Keratinocyte (primary cell): ENCODE measurements at regions not wholly inside any gene's neighbourhood (a gene's known extent, or its start where the extent isn't known, plus 50 kb on each side); places are given as distances from the start of the nearest gene placed in this dataset.

ENCODE experiments used
- DNase-seq: peaks from one replicate; pipeline ENCODE4 v3.0.0-alpha.2; 2011; ENCODE audit warnings: low read depth, missing footprints, low spot score
- FAIRE-seq: peaks from 2 replicates; lab custom pipeline; 2011; peaks lifted over from hg19 to GRCh38; lab: Jason Lieb, UNC
- H2AFZ ChIP-seq: 2 replicates; pipeline ENCODE4 v1.6.0; 2012; ENCODE audit warnings: low read length, control low read depth, inconsistent platforms; ENCODE audit not compliant: control insufficient read depth
- H3K27ac ChIP-seq: 2 replicates; pipeline ENCODE4 v1.5.1; 2011; ENCODE audit warnings: low read length; ENCODE audit not compliant: control insufficient read depth, insufficient read depth
- H3K27me3 ChIP-seq: 3 replicates; pipeline ENCODE4 v1.6.0; 2011; ENCODE audit warnings: low read length; ENCODE audit not compliant: control insufficient read depth, insufficient read depth; ENCODE audit errors: extremely low read depth
- H3K36me3 ChIP-seq, 2 experiments: 2 replicates in 1 of 2; 3 replicates in 1 of 2; pipeline ENCODE4 v1.5.1; 2011; ENCODE audit warnings: low read length in 2 of 2, mild to moderate bottlenecking in 1 of 2; ENCODE audit not compliant: control insufficient read depth in 2 of 2, insufficient read depth in 2 of 2; ENCODE audit errors: extremely low read depth in 1 of 2
- H3K4me1 ChIP-seq: 3 replicates; pipeline ENCODE4 v1.5.1; 2011; ENCODE audit warnings: low read length; ENCODE audit not compliant: control insufficient read depth, insufficient read depth; ENCODE audit errors: extremely low read depth
- H3K4me2 ChIP-seq: 3 replicates; pipeline ENCODE4 v1.6.0; 2011; ENCODE audit warnings: low read depth, low read length; ENCODE audit not compliant: control insufficient read depth, insufficient read depth; ENCODE audit errors: extremely low read depth
- H3K4me3 ChIP-seq, 3 experiments: fragments of 200-600 bp in 1 of 3; sonication (generic) in 1 of 3; 2 replicates in 2 of 3; 3 replicates in 1 of 3; pipeline ENCODE4 v1.5.1; 2011 to 2016; ENCODE audit warnings: low read length in 3 of 3, mild to moderate bottlenecking in 3 of 3, control low read depth in 2 of 3, inconsistent platforms in 1 of 3, low read depth in 1 of 3, mixed read lengths in 1 of 3, mixed run types in 1 of 3, moderate library complexity in 1 of 3; ENCODE audit not compliant: control insufficient read depth in 2 of 3, insufficient read depth in 2 of 3; ENCODE audit errors: extremely low read depth in 1 of 3
- H3K79me2 ChIP-seq: 2 replicates; pipeline ENCODE4 v1.6.0; 2012; ENCODE audit warnings: low read length; ENCODE audit not compliant: control insufficient read depth, insufficient read depth
- H3K9ac ChIP-seq: 3 replicates; pipeline ENCODE4 v1.6.0; 2011; ENCODE audit warnings: low read length; ENCODE audit not compliant: control insufficient read depth, insufficient read depth; ENCODE audit errors: extremely low read depth
- H3K9me1 ChIP-seq: 3 replicates; pipeline ENCODE4 v1.6.0; 2011; ENCODE audit warnings: low read length; ENCODE audit not compliant: control insufficient read depth, insufficient read depth; ENCODE audit errors: extremely low read depth
- H3K9me3 ChIP-seq: 2 replicates; pipeline ENCODE4 v1.5.1; 2012; ENCODE audit warnings: low read depth, low read length; ENCODE audit not compliant: control insufficient read depth
- H4K20me1 ChIP-seq: 3 replicates; pipeline ENCODE4 v1.6.0; 2011; ENCODE audit warnings: low read length; ENCODE audit not compliant: control insufficient read depth, insufficient read depth; ENCODE audit errors: extremely low read depth
- EZH2 ChIP-seq: IDR thresholded peaks from one replicate; pipeline ENCODE4 v1.6.1; 2012; ENCODE audit warnings: inconsistent platforms, mild to moderate bottlenecking, low read length, moderate library complexity
- dilution Hi-C: fragments of 300-500 bp; cut with MboI; formaldehyde crosslinking; loops from one replicate; pipeline ENCODE4 v1.7.0; 2020; ENCODE audit warnings: low sequenced_read_pairs; ENCODE audit not compliant: extremely low pct_ligation_motif_present
- TF ChIP-seq, protein P1 (sequence below), 3 experiments: IDR thresholded peaks in 1 of 3; conservative IDR thresholded peaks in 1 of 3; optimal IDR thresholded peaks in 1 of 3; 2 replicates in 2 of 3; 3 replicates in 1 of 3; pipeline versions ENCODE3 to v1.5.1; 2011; ENCODE audit warnings: low read length in 3 of 3, mild to moderate bottlenecking in 3 of 3, moderate library complexity in 2 of 3, control low read depth in 1 of 3, inconsistent platforms in 1 of 3; ENCODE audit not compliant: insufficient read depth in 2 of 3; ENCODE audit errors: extremely low read depth in 1 of 3

DNA sequence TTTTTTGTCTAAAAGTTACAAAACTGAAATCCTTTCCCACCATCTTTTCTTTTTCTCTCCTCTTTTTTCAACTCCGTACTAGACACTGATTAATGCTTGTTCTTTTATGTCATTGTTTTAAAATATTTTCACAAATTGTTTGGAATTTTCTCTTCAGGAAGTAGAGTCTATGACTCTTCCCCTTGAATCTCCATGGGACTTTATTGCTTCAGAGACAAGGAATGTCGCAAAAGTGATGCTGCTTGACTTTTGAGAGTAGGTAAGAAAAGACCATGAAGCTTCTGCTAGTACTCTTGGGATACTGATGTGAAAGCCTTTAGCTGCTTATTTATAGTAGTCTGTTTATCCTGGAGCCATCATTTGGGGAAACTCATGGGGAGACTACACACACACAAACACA, 260.1 kb upstream of the SLC10A2 start:
- H3K9me3 ChIP-seq = no peaks in the 10 kb centered on the region

DNA sequence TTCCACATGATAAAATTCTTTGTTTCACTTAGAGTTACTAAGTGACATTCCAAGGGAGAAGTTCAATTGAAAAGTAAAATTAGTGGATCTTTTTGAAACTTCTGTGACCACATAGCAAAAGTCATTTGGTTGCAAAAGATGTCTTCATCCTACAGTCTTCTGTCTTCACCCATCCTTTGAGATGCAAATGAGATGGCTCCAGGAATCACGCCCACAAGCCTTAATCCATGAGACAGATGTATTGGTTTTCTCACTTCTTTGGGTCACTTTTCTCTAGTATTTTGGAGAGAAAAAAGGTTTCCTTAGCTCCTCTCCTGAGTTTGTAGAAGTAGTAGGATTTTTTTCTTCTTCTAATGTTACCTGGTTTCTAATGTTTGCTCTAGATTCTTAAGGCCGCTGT, 259.5 kb upstream of the SLC10A2 start:
- Histone ChIP-seq H3K9ac (no peak overlapping the region), H4K20me1 (no peaks in the 10 kb centered on the region), H3K9me3 (no peaks in the 10 kb centered on the region), H2AFZ (no peak overlapping the region), H3K4me3 (no peak overlapping the region), H3K27ac (no peak overlapping the region), H3K4me1 (no peaks in the 10 kb centered on the region), H3K4me2 (no peak overlapping the region), H3K36me3 (no peaks in the 10 kb centered on the region), H3K9me1 (no peaks in the 10 kb centered on the region), H3K27me3 (no peaks in the 10 kb centered on the region), H3K79me2 (no peaks in the 10 kb centered on the region)
- no peak for FAIRE-seq
- dilution Hi-C loops = no loop called here
- no peak for DNase-seq
- TF ChIP-seq, protein P1, sequence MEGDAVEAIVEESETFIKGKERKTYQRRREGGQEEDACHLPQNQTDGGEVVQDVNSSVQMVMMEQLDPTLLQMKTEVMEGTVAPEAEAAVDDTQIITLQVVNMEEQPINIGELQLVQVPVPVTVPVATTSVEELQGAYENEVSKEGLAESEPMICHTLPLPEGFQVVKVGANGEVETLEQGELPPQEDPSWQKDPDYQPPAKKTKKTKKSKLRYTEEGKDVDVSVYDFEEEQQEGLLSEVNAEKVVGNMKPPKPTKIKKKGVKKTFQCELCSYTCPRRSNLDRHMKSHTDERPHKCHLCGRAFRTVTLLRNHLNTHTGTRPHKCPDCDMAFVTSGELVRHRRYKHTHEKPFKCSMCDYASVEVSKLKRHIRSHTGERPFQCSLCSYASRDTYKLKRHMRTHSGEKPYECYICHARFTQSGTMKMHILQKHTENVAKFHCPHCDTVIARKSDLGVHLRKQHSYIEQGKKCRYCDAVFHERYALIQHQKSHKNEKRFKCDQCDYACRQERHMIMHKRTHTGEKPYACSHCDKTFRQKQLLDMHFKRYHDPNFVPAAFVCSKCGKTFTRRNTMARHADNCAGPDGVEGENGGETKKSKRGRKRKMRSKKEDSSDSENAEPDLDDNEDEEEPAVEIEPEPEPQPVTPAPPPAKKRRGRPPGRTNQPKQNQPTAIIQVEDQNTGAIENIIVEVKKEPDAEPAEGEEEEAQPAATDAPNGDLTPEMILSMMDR (optimal IDR thresholded peaks at IDR 0.05 in 1 of 3, IDR thresholded peaks at IDR 0.05 in 1 of 3, conservative IDR thresholded peaks at IDR 0.05 in 1 of 3; ENCODE audit: extremely low read depth in 1 of 3, insufficient read depth in 2 of 3, low read length in 3 of 3) = no peak
- no peak for TF ChIP-seq EZH2

More for the DNA sequence above, 260.1 kb upstream of the SLC10A2 start:
- dilution Hi-C loops = no loop called here
- Histone ChIP-seq H3K4me2 (no peak overlapping the region), H4K20me1 (no peaks in the 10 kb centered on the region), H3K9me1 (no peaks in the 10 kb centered on the region), H2AFZ (no peak overlapping the region), H3K27me3 (no peaks in the 10 kb centered on the region), H3K27ac (no peak overlapping the region), H3K4me1 (no peaks in the 10 kb centered on the region), H3K36me3 (no peaks in the 10 kb centered on the region), H3K79me2 (no peaks in the 10 kb centered on the region), H3K9ac (no peak overlapping the region), H3K4me3 (no peak overlapping the region)
- DNase-seq (no peak), FAIRE-seq (no peak)
- TF ChIP-seq, protein P1 (optimal IDR thresholded peaks at IDR 0.05 in 1 of 3, IDR thresholded peaks at IDR 0.05 in 1 of 3, conservative IDR thresholded peaks at IDR 0.05 in 1 of 3; ENCODE audit: extremely low read depth in 1 of 3, insufficient read depth in 2 of 3, low read length in 3 of 3) = no peak
- no peak for TF ChIP-seq EZH2
